Gastrocnemius medialis (tissue), 4 donors: ENCODE measurements at regions not wholly inside any gene's neighbourhood (a gene's known extent, or its start where the extent isn't known, plus 50 kb on each side); places are given as distances from the start of the nearest gene placed in this dataset.

Source experiments
- ATAC-seq, 2 donors: fragments of 150-250 bp; one replicate each; pipeline ENCODE4 v1.9.1; 2016
- DNase-seq, 2 donors: peaks; one replicate each; pipeline ENCODE4 v3.0.0-alpha.2; 2019
- H3K27ac ChIP-seq, 4 donors: fragments of 200-600 bp; sonication (generic); 1 replicate in 1 of 4; 2 replicates in 3 of 4; pipeline ENCODE4 v1.5.1; 2016 to 2018; ENCODE audit warnings: mild to moderate bottlenecking in 2 of 4, moderate library complexity in 1 of 4
- H3K27me3 ChIP-seq, 3 donors: fragments of 200-600 bp; sonication (generic) in 2 of 3; 1 replicate in 1 of 3; 2 replicates in 2 of 3; pipeline versions ENCODE4 v1.5.1 to v1.6.0; 2016 to 2019; ENCODE audit warnings: mild to moderate bottlenecking in 1 of 3, moderate library complexity in 1 of 3
- H3K36me3 ChIP-seq, 2 donors: fragments of 200-600 bp; sonication (generic) in 1 of 2; one replicate each; pipeline ENCODE4 v1.5.1; 2017 to 2018
- H3K4me1 ChIP-seq, 2 donors: fragments of 200-600 bp; sonication (generic) in 1 of 2; one replicate each; pipeline ENCODE4 v1.5.1; 2016 to 2017; ENCODE audit warnings: mild to moderate bottlenecking in 2 of 2
- H3K4me3 ChIP-seq, 4 donors: fragments of 200-600 bp; sonication (generic) in 3 of 4; 1 replicate in 1 of 4; 2 replicates in 3 of 4; pipeline ENCODE4 v1.5.1; 2016 to 2019; ENCODE audit warnings: mild to moderate bottlenecking in 2 of 4
- H3K9me3 ChIP-seq, 3 donors: fragments of 200-600 bp; sonication (generic) in 2 of 3; 1 replicate in 1 of 3; 2 replicates in 2 of 3; pipeline ENCODE4 v1.5.1; 2016 to 2019
- CTCF ChIP-seq, 5 experiments: fragments of 450-650 bp in 3 of 5; fragments of 200-600 bp in 2 of 5; sonication (generic) in 2 of 5; IDR thresholded peaks in 4 of 5; conservative IDR thresholded peaks in 1 of 5; 1 replicate in 4 of 5; 2 replicates in 1 of 5; pipeline ENCODE4 v1.5.1; 2016 to 2019; ENCODE audit warnings: antibody characterized with exemption in 5 of 5, mild to moderate bottlenecking in 3 of 5, moderate library complexity in 3 of 5
- POLR2A ChIP-seq, 2 donors: fragments of 450-650 bp; IDR thresholded peaks; one replicate each; pipeline ENCODE4 v1.6.1; 2017; ENCODE audit warnings: antibody characterized with exemption in 2 of 2, mild to moderate bottlenecking in 2 of 2, moderate library complexity in 2 of 2
- in situ Hi-C, 4 donors: fragments of 200-750 bp; cut with MboI; loops; one replicate each; pipeline versions ENCODE4 v1.15.0 to v1.8.0; 2017; ENCODE audit warnings: low sequenced_read_pairs in 4 of 4
- intact Hi-C: fragments of 100-400 bp; cut with DNase I; formaldehyde crosslinking; loops from one replicate; pipeline ENCODE4 v1.15.1; 2023; ENCODE audit warnings: low total_unique reads

GRCh38 chr12:132406493-132407450, 77.4 kb upstream of the GALNT9 start:
- no peaks in the 10 kb centered on the region for H3K4me1 ChIP-seq
- ATAC-seq (no peak), DNase-seq (no peak)
- TF ChIP-seq POLR2A (IDR thresholded peaks at IDR 0.05): no peak
- TF ChIP-seq CTCF (IDR thresholded peaks at IDR 0.05 in 4 of 5, conservative IDR thresholded peaks at IDR 0.05 in 1 of 5): no peak
- H3K27ac ChIP-seq: no peak overlapping the region
- H3K9me3 ChIP-seq: no peaks in the 10 kb centered on the region
- intact Hi-C loops (no loop called here), in situ Hi-C loops (loop anchor here in 1 of 4 donors (25.0 kb wide), 2 partner anchors 131 to 206 kb away; partner anchors contain the start of genes LRCOL1 and P2RX2)
- H3K4me3 ChIP-seq: no peak overlapping the region
- H3K36me3 ChIP-seq: no peaks in the 10 kb centered on the region
- peaks cover 14 to 16% (median 15%) of the 10 kb centered on the region in 3 donors for H3K27me3 ChIP-seq

- no peak for ATAC-seq
- Histone ChIP-seq H3K27me3 (peaks cover 15 to 18% (median 18%) of the 10 kb centered on the region in 3 donors), H3K4me1 (no peaks in the 10 kb centered on the region), H3K4me3 (no peak overlapping the region), H3K27ac (no peak overlapping the region), H3K9me3 (no peaks in the 10 kb centered on the region), H3K36me3 (no peaks in the 10 kb centered on the region)
- intact Hi-C loops: no loop called here
- in situ Hi-C loops: loop anchor here in 1 of 4 donors (25.0 kb wide), 2 partner anchors 132 to 207 kb away; partner anchors contain the start of genes LRCOL1 and P2RX2
- TF ChIP-seq POLR2A (IDR thresholded peaks at IDR 0.05) (no peak), CTCF (IDR thresholded peaks at IDR 0.05 in 4 of 5, conservative IDR thresholded peaks at IDR 0.05 in 1 of 5) (no peak)
- DNase-seq: no peak
Observed at GRCh38 chr12:132405742-132406251, 76.4 kb upstream of the GALNT9 start.

DNA sequence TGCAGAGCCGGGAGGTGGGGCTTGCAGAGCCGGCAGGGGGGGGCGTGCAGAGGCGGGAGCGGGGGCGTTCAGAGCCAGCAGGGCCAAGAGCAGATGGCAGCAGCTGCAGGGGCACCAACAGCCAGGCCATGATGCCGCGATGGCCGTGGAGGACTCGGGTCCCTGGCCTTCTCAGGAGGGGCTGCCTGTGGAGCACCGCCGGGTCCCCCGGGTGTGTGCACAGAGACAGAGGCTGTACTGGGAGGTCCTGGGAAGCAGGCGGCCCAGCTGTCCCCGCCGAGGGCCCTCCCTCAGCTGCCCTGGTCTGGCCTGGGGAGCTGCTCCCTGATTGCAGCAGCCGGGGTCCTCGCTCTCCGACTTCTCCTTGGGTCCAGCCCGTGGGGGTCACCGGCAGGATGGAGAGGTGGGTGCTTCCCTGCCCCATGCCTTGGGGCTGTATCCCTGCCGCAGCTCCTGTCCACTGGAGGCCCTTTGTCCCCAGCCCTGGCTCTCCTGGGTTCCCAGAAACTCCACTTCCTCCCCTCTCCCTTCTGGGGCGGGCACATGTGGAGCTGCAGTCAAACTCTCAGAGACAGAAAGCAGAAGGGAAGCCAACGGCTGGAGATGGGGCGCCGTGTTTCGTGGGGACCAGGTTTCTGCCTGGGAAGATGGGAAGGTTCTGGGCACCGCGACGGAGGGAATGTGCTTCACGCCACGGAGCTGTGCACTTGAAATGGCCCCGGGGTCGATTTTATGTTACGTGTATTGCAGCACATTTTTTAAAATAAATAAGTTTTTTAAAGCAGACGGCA, 75.8 kb upstream of the GALNT9 start:
- in situ Hi-C loops: loop anchor here in 1 of 4 donors (25.0 kb wide), 2 partner anchors 132 to 207 kb away; partner anchors contain the start of genes LRCOL1 and P2RX2

More for the DNA sequence above, 75.8 kb upstream of the GALNT9 start:
- Histone ChIP-seq H3K9me3 (no peaks in the 10 kb centered on the region), H3K27ac (no peak overlapping the region), H3K4me1 (no peaks in the 10 kb centered on the region), H3K27me3 (peaks cover 20 to 25% (median 22%) of the 10 kb centered on the region in 3 donors), H3K4me3 (no peak overlapping the region), H3K36me3 (no peaks in the 10 kb centered on the region)
- intact Hi-C loops: no loop called here
- TF ChIP-seq POLR2A (IDR thresholded peaks at IDR 0.05) (no peak), CTCF (IDR thresholded peaks at IDR 0.05 in 4 of 5, conservative IDR thresholded peaks at IDR 0.05 in 1 of 5) (no peak)
- ATAC-seq: no peak
- DNase-seq: no peak
